GM18499 (cell line): ENCODE measurements at regions not wholly inside any gene's neighbourhood (a gene's known extent, or its start where the extent isn't known, plus 50 kb on each side); places are given as distances from the start of the nearest gene placed in this dataset.
"Not testable (repeated sequence)": the region's sequence is repeated elsewhere in the genome, so short reads cannot be mapped to it uniquely, and the experiment has no call there.

ENCODE experiments used
- ATAC-seq: cut with Tn5 transposase; IDR thresholded peaks from one replicate; pipeline ENCODE4 v1.9.1; 2021; ENCODE audit warnings: moderate number of reproducible peaks; ENCODE audit not compliant: insufficient read depth, unreplicated experiment

DNA sequence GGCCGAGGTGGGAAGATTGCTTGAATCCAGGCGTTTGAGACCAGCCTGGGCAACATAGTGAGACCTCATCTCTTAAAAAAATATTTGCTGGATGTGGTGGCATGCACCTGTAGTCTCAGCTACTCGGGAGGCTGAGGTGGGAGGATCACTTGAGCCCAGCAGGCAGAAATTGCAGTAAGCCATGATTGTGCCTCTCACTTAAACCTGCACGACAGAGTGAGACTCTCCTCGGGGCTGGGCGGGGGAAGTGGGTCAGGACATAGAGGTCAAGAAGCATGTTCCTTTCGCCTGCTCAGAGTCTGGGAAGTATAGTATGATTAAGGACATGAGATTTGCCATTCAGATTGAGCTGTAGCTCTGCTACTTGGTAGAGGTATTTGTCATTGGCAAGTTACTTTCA lies 52.3 kb downstream of the SEPTIN7 start:
- not testable (repeated sequence) for ATAC-seq

DNA sequence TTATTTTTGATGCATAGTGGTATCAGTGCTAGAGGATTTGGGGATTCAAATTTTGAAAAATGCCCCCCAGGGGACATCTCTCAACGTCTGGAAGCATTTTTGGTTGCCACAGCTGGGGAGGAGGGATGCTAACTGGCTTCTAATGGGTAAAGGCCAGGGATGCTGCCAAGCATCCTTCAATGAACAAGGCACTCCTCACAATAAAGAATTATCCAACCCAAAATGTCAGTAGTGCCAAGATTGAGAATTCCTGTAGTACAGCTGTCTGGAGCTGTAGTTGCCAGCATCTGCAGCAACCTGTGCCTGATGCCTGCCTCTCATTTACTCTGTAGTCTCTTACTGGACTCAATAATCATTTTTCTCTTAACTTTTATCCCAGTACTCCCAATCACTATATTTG lies 53.5 kb downstream of the SEPTIN7 start:
- no peak for ATAC-seq

- no peak for ATAC-seq
Observed at GRCh38 chr7:35856175-35856574, 55.3 kb downstream of the SEPTIN7 start.

- no peak for ATAC-seq
Observed at GRCh38 chr7:35860664-35861063, 59.8 kb downstream of the SEPTIN7 start.

- no peak for ATAC-seq
Observed at GRCh38 chr7:35865287-35865686, 64.4 kb downstream of the SEPTIN7 start.

DNA sequence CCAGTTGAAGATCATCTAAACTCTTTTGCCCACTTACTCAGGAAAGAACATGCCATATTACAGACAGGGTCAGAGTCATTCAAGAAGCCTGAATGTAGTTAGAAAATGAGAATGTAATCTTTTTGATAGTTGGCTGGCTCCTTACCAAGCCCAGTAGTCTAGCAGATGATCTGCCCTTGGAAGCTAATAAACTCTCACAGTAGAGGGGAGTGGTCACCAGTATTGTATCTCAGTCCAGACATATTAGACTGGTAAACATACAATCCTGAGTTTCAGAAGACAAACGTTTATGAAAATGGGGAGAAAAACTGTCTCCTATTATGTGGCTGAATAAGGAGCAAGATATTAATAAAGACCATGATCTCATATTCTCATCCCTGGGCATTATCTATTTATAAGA lies 65.3 kb downstream of the SEPTIN7 start:
- no peak for ATAC-seq

DNA sequence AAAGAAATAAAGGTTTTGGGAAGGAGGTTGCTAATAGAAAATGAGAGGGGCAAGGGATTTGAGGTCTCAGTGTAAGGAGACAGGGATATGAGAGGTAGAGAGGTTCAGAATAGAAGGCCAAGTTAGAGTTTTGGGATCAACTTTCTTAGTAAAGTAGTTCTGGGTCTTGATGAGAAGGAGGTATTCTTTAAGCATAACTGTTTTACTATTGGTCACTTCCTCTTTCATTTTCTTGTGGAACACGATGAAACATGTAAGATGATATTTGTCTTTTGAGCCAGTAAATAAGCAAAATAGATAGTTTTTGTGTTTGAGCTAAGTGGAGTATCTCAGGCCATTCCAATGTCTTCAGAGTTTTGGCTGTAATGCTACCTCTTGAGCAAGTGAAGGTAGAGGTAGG lies 68.3 kb downstream of the SEPTIN7 start:
- ATAC-seq, result not testable (repeated sequence)

DNA sequence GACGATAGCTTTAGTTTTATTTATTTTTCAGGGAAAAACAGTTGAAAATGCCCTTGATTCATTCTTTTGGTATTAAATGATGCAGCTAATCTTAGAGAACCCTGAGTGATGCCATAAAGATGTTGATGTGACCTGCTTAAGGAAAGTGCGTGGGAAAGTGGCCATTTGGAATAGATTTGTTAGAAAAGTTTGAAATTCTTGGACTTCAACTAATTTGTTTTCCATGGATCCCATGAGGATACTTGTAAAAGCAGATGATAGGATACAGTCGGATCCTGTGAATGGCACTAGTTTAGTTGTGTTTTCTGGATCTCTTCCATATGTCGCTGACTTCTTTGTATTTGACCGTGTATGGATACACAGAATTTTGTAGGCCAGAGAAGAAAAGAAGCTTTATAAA lies 69.0 kb downstream of the SEPTIN7 start:
- no peak for ATAC-seq

GRCh38 chr7:35871856-35872255 lies 71.0 kb downstream of the SEPTIN7 start:
- ATAC-seq, result no peak

GRCh38 chr7:35874886-35875285 lies 74.0 kb downstream of the SEPTIN7 start:
- no peak for ATAC-seq

DNA sequence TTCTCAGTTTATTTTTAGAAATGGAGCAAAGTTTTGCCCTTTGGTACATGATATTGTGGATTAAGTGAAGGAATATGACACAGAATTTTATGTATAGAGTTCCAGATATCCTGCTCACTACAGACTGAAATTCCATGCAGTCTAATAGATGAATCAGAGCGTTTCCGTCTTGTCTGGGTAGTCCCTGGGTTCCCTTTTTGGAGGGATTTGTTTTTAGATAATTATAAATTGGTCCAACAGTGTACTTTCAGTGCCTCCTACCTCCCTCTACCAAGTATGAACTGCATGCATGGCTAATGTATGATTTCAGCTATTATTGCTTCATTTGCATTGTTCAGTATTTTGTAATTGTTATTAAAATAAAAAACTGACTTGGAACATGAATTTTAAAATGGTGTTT lies 74.4 kb downstream of the SEPTIN7 start:
- ATAC-seq, result no peak

- no peak for ATAC-seq
Observed at GRCh38 chr7:35878351-35878750, 77.5 kb downstream of the SEPTIN7 start.

DNA sequence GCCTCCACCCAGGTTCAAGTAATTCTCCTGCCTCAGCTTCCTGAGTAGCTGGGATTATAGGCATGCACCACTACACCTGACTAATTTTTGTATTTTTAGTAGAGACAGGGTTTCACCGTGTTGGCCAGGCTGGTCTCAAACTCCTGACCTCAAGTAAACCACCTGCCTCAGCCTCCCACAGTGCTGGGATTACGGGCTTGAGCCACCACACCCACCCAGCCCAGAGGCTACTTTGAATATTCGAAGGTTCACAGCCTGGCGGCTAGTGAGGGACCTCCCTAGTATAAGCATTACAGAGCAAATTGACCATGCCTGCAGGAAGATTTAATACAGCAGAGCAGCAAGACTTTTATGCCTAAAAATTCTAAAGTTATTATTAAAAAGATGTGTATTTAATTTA lies 86.6 kb downstream of the SEPTIN7 start:
- not testable (repeated sequence) for ATAC-seq

DNA sequence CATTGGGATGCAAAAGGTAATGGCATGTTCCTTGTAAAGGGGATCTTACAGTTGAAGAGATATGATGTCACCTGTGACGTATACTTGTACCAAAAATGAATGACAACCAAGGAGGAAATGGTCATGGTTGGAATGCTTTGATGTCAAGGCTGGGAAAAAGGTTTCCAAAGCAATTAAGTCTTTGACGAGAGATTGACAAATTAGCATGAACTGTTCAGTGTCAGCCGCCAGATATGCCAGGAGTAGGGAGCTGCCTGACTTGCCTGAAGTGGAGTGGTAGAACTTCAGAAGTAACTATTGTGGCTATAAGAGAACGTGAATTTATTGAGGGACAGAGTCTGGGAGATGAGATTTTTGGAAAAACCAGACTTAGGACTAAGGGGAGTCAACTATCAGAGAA lies 88.1 kb downstream of the SEPTIN7 start:
- no peak for ATAC-seq

DNA sequence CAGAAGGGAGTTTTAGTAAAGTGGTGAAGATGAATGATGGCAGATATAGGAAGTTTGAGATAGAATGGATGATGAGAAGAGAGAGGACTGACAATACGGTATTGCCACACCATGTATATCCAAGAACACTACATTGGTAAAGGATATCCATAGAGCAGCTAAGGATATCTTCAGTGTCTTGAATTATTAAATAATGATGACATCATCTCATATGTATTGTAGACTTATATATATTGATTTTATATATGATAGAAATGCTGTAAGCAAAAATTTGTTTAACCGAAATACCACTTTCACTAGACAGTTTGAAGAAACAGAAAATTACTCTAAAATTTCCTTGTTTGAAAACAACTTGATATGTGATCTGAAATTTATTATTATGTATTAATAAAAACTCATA lies 89.0 kb downstream of the SEPTIN7 start:
- no peak for ATAC-seq

DNA sequence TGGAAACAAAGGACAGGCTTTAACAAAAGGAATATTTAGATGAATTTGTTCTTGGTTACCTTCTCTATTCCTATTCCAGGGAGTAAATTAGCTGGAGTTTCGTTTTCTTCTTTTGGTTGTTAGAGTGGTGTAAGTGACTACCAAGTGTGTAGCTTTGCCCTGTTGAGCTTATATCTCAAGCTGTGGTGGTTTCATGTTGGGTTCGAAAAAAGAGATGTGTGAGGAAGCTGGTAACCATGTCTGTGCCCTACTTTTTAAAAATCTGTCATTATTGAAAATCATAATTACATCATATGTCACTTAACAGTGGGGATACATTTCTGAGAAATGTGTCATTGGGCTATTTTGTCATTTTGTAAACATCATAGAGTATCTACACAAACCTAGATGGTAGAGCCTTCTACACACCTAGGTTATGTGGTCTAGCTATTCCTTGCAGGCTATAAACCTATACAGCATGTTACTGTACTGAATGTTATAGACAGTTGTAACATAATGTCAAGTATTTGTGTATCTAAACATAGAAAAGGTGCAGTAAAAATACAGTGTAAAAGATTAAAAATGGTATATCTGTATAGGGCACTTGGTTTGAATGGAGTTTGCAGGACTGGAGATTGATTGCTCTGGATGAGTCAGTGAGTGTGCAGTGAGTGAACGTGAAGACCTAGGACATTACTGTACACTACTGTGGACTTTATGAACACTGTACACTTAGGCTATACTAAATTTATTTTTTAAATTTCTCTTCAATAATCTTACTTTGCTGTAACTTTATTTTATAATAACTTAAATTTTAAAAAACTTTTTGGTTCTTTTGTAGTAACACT lies 90.4 kb downstream of the SEPTIN7 start:
- no peak for ATAC-seq

GRCh38 chr7:35893649-35894048 lies 92.8 kb downstream of the SEPTIN7 start:
- no peak for ATAC-seq

GRCh38 chr7:35894721-35895120 lies 93.9 kb downstream of the SEPTIN7 start:
- no peak for ATAC-seq

- no peak for ATAC-seq
Observed at GRCh38 chr7:35900651-35901050, 99.8 kb downstream of the SEPTIN7 start.

GRCh38 chr7:35905555-35905954 lies 104.7 kb downstream of the SEPTIN7 start:
- no peak for ATAC-seq

DNA sequence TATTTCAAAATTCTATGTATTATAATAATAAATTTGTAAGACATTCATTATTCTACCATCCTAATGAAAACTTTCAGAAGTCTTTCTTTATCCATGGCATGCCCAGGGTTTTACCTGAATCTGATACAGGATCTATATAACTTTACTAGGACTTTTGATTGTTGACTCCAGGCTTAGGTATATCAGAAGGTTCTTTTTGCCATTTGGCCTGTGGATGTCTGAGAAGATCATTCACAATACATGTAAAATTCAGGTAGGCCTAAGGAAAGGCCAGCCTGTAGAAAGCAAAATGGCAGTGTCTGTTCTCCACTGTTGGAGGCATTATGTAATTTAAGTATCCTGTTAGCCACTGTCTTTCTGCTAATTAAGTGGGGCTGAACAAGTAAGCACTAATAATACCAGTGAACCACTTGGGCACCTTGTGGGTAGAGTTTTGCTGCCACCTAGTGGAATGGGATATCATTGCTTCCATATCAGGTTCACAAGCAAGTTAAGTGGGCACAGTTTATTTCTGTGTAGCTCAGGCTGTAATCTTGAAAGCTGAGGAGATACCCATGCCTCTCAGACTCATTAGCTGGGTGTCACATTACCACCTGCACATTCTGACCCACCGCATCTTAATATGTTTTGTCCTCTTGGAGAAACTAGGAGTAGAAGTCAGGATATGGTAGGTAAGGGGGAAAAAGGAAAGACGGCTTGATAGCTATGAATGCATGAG lies 105.5 kb downstream of the SEPTIN7 start:
- ATAC-seq, result peak; percentile 82
